BE2C (cell line): ENCODE measurements at regions not wholly inside any gene's neighbourhood (a gene's known extent, or its start where the extent isn't known, plus 50 kb on each side); places are given as distances from the start of the nearest gene placed in this dataset.
A peak's percentile ranks its signal among the peaks of the same experiment; 100 is the strongest.
"Not testable (repeated sequence)": the region's sequence is repeated elsewhere in the genome, so short reads cannot be mapped to it uniquely, and the experiment has no call there.

Experiments used
- DNase-seq: peaks from one replicate; pipeline ENCODE4 v3.0.0-alpha.2; 2020
- H3K27me3 ChIP-seq: fragments of 250-450 bp; sonication (Bioruptor Pico); 2 replicates; pipeline ENCODE4 v1.5.1; 2020; ENCODE audit warnings: mild to moderate bottlenecking
- H3K36me3 ChIP-seq: fragments of 250-450 bp; sonication (Bioruptor Pico); 2 replicates; pipeline ENCODE4 v1.5.1; 2020; ENCODE audit warnings: mild to moderate bottlenecking
- H3K4me1 ChIP-seq: fragments of 250-450 bp; sonication (Bioruptor Pico); 2 replicates; pipeline ENCODE4 v1.5.1; 2020
- H3K4me3 ChIP-seq: 2 replicates; pipeline ENCODE4 v1.5.1; 2011; ENCODE audit warnings: low read depth, low read length
- H3K9me3 ChIP-seq: fragments of 250-450 bp; sonication (Bioruptor Pico); 2 replicates; pipeline ENCODE4 v1.5.1; 2020
- CTCF ChIP-seq: IDR thresholded peaks from 2 replicates; pipeline ENCODE4 v1.5.1; 2012; ENCODE audit warnings: mild to moderate bottlenecking, low read depth, low read length

GRCh38 chr9:129432297-129433154, 188.4 kb downstream of the C9orf50 start:
- H3K4me3 ChIP-seq: no peak overlapping the region
- no peak for TF ChIP-seq CTCF

GRCh38 chr9:129430940-129431643, 189.8 kb downstream of the C9orf50 start:
- Histone ChIP-seq H3K4me3 (no peak overlapping the region), H3K27me3 (no peaks in the 10 kb centered on the region), H3K4me1 (peaks cover 29% of the 10 kb centered on the region), H3K9me3 (no peaks in the 10 kb centered on the region), H3K36me3 (no peaks in the 10 kb centered on the region)
- TF ChIP-seq CTCF: no peak
- no peak for DNase-seq

More at GRCh38 chr9:129432297-129433154, 188.4 kb downstream of the C9orf50 start:
- Histone ChIP-seq H3K36me3 (no peaks in the 10 kb centered on the region), H3K9me3 (no peaks in the 10 kb centered on the region), H3K4me1 (peaks cover 31% of the 10 kb centered on the region), H3K27me3 (no peaks in the 10 kb centered on the region)
- peak; percentile 78 for DNase-seq

- Histone ChIP-seq H3K4me3 (no peak overlapping the region; the same call in 1 of the 2 replicates), H3K9me3 (no peaks in the 10 kb centered on the region), H3K36me3 (no peaks in the 10 kb centered on the region), H3K27me3 (no peaks in the 10 kb centered on the region), H3K4me1 (peaks cover 29% of the 10 kb centered on the region)
- TF ChIP-seq CTCF: no peak
- DNase-seq: no peak
Measured at GRCh38 chr9:129428864-129429577, 191.9 kb downstream of the C9orf50 start.

- H3K4me1 ChIP-seq: peaks cover 29% of the 10 kb centered on the region
- TF ChIP-seq CTCF: no peak
- H3K27me3 ChIP-seq: no peaks in the 10 kb centered on the region
- no peak overlapping the region for H3K4me3 ChIP-seq
- no peaks in the 10 kb centered on the region for H3K9me3 ChIP-seq
- DNase-seq: no peak
- H3K36me3 ChIP-seq: no peaks in the 10 kb centered on the region
Measured at GRCh38 chr9:129427149-129427548, 193.8 kb downstream of the C9orf50 start.

GRCh38 chr9:129423755-129424154, 197.1 kb downstream of the C9orf50 start:
- peaks cover 20% of the 10 kb centered on the region for H3K4me1 ChIP-seq
- H3K36me3 ChIP-seq, H3K4me3 ChIP-seq, H3K9me3 ChIP-seq, H3K27me3 ChIP-seq, DNase-seq: not testable (repeated sequence)

GRCh38 chr9:129423216-129423615, 197.7 kb downstream of the C9orf50 start:
- H3K4me1 ChIP-seq: peaks cover 21% of the 10 kb centered on the region
- DNase-seq: no peak

More at GRCh38 chr9:129423216-129423615, 197.7 kb downstream of the C9orf50 start:
- no peaks in the 10 kb centered on the region for H3K27me3 ChIP-seq
- H3K36me3 ChIP-seq: no peaks in the 10 kb centered on the region
- H3K9me3 ChIP-seq: no peaks in the 10 kb centered on the region
- TF ChIP-seq CTCF: no peak
- no peak overlapping the region for H3K4me3 ChIP-seq
